GM21381 (cell line): ENCODE measurements at regions not wholly inside any gene's neighbourhood (a gene's known extent, or its start where the extent isn't known, plus 50 kb on each side); places are given as distances from the start of the nearest gene placed in this dataset.
"Not testable (repeated sequence)": the region's sequence is repeated elsewhere in the genome, so short reads cannot be mapped to it uniquely, and the experiment has no call there.

Source experiments
- ATAC-seq: cut with Tn5 transposase; IDR thresholded peaks from one replicate; pipeline ENCODE4 v1.9.1; 2021; ENCODE audit warnings: mild to moderate bottlenecking, moderate library complexity; ENCODE audit not compliant: unreplicated experiment

DNA sequence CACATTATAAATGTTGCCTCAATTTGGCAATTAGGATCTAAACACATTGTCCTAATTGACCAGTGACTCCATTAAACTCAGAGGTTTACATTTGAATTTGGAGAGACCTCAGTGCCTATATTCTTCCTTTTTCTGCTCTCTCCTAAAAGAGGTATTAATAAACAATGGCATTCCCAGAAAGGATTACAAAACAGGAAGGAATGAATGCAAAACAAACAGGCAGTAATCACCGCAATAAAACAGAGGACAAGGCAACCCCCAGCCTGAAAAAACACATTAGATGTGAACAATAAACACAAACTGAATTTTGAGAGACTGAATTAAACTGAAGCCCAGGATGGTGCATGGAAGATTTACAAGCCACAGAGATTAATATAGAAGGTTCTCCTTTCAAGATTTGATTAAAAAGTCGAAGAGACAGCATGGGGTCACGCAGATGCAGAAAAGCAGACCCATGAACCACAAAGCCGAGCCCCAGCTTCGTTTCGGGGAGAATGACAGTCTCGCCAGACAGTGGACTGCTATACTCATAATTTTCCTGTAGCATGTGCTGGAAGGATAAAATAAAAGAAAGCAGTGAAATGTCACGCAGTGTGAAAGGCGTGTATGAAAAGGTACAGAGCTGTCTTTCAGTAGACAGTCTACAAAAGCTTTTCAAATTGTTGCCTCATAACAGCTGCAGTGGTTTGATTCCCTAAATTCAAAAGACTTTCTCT is 503.0 kb downstream of the LIG4 start:
- ATAC-seq = no peak

DNA sequence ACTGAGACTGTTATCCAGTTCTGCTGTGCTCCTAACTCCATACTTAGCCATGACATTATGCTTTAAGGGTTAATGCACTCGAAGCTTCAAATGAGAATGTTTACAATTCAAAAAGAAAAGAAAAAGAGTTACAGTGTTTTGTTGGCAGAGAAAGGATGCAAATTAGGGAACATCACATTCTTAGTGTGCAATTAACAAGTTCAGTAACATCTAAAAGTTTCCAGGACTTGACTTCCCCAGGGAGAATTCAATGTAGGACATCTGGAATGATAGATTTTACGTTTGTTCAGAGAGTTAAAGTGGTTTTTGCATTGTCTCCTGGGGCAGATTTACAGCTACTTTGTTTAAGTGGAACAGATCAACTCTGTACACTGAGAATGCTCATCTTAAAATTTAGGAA is 525.2 kb downstream of the LIG4 start:
- no peak for ATAC-seq

DNA sequence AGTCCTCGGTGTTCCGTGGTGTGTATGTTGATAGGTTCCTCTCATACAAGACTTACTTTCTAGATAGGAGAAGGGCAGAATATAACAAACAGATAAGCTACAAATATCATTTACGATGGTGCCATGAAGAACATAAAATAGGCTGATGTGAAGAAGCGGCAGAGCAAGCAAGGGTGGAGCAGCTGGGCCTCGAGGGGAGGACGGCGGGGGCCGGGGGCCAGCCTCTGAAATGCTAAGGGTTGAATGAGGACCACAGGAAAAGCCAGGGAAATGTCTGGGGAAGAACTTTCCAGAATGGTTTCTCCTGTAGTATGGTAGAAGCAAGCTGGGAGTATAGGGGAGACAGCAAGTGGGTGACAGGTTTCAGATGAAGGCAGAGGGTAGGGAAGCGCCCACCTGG is 529.5 kb downstream of the LIG4 start:
- ATAC-seq = no peak

DNA sequence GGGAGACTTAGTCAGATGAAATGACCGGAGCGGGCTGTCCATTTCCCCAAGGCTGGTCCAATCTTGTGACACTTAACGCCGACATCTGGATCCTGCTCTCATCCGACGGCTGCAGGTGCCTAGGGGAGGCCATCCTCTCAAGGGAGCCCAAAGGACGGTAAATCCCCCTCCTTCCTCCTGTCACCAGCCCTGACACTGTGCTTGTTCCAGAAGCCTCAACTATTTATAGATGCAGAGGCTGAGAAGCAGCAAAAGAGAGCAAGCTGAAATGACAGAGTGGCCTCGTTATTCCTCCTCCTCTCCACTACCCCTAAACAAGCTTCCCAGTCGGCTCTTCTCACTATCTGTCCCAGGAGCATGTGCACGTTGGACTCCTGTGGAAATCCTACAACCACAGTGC is 533.7 kb downstream of the LIG4 start:
- ATAC-seq = no peak

DNA sequence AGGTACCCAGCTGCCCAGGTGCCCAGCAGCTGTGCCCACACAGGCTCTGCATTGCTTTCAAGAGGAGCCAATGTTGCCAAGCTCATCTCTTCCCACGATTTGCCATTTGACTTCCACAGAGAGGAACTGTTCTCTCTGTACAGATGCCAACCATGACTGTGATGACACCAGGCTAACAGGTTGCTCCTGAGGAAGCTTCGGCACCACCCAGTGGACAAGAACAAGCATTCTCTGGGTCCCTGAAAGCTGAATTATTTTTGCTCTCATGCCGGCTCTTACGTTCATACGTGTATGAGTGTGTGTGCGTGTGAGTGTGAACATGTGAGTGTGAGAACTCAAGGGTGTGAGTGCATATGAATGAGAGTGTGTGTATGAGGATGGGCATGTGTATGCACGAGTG is 535.2 kb downstream of the LIG4 start:
- ATAC-seq = no peak

DNA sequence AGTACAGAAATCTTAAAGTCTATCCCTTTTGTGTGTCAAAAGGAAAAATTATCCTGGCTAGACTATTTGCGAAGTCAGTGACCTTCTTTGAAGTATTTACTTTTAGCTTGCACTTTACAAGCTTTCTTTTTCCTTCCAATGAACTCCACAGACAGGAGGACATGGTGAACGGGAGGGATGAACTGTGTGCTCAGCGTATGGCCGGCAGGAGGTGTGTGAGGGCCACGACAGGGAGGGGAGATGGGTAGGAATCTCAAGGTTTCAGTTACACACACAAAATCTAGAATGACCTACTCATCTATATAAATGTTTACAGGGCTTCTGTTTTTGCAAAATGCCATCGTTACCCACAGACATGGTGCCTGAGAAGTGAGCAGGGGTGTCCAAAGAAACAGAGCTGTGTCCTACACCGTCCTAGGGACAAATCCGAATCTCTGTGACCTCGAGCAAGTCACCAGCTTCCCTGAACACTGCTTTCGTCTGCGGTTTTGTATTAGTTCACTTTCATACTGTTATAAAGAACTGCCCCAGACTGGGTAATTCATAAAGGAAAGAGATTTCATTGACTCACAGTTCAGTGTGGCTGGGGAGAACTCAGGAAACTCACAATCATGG is 537.2 kb downstream of the LIG4 start:
- no peak for ATAC-seq

DNA sequence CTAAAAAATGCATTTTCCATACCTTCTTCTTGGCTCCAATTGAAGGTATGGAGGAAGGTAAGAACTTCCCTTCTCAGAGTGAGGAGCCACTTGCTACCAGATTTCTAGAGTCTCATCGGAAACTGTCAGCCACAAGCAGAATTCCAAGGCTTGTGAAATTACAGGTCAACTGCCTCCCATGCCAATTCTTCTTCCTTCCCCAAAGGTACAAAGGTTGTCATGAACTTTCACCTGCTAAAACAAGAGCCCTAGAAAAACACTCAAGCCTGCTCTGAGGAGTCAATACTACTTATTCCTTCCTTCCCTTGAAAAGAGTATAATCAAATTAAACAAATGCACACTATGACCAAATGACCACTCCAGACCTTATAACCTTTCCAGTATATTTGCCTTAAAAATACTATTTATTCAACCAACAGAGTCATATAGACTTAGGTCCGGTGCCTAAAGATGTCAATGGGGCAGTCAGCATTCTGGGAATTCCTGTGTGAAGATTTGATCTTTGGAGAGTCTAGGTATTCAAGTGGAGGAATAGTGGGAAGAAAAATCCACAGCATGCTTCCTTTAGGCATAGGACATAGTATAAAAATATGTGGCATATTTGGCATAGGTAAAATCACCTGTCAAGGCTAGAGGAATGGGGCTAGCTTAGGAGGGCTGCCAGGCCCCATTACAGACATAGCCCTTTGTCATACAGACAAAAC is 539.3 kb downstream of the LIG4 start:
- no peak for ATAC-seq

DNA sequence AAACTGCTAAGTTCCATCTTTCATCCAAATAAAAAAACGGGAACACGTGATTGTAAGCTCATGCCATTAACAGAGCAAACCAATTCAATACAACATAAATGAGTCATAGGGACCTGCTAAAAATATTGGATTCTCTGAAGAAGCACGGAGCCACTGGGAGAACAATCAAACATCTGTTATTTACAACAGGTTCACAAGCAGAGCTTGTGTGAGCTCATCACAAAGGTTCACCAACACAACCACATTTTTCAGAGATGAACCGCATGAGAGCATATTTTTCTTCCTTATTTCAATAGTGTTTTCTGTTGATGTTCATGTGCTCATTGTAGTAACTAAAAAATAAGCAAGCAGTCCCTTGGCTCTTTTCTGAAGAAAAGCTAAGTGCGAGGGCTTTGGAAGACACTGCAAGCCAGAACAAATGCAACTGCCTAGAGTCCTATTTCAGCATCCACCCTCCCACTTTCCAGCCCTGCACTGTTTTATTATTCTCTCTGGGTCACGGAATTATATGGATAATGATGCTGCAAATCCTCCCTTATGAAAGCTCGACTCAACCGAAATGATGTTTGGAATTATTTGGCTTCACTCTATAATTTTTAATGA is 545.8 kb downstream of the LIG4 start:
- no peak for ATAC-seq

DNA sequence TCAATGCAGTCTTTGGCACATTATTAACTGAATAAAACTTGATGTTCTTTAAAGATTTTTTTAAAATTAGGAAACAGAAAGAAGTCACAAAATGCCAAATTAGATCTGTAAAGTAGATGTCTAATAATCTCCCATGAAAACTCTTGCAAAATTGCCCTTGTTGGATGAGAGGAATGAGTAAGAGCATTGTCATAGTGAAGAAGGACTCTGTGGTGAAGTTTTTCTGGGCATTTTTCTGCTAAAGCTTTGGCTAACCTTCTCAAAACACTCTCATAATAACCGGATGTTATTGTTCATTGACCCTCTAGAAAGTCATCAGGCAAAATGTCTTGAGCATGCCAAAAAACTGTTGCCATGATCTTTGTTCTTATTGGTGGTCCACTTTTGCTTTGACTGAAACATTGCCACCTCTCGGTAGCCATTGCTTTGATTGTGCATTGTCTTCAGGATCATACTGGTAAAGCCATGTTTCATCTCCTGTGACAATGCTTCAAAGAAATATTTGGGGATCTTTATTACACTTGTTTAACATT is 549.3 kb downstream of the LIG4 start:
- ATAC-seq = no peak

DNA sequence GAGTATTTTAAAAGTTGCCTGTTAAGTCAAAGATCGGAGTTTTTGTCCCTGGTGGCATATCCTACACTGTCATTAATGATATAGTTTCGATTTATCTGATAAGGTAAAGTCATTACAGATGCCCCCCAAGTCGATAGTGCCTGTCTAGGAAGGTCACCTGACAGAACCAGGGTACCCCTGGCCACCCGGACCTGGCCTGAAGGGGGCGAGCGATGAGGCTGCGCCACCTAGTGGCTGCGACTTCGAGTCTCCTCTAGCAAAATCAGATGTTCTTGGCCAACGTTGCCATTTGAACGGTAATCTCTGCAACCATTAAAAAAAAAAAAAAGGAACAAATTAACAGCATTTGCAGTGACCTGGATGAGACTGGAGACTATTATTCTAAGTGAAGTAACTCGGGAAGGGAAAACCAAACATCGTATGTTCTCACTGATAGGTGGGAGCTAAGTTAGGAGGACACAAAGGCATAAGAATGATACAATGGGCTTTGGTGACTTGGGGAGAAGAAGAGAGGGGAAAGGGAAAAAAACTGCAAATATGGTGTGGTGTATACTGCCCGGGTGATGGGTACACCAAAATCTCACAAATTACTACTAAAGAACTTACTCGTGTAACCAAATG is 565.1 kb downstream of the LIG4 start:
- peak; percentile 69 for ATAC-seq

DNA sequence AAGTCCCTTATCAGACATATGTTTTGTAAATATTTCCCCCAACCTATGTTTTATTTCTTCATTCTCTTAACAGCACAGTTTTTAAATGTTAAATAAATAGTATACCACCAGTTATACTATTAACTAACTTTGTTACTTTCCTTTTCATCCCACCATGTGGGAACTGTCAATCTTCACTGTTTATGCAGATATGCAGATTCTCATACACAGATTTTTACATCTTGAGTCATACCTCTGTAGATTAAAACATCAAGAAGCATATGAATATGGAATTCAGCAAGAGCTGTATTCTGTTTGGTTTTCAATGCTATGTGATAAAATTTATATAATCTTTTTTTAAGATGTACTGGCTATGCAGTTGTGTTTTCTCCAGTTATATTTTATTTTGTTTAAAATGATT is 566.3 kb downstream of the LIG4 start:
- ATAC-seq = no peak

DNA sequence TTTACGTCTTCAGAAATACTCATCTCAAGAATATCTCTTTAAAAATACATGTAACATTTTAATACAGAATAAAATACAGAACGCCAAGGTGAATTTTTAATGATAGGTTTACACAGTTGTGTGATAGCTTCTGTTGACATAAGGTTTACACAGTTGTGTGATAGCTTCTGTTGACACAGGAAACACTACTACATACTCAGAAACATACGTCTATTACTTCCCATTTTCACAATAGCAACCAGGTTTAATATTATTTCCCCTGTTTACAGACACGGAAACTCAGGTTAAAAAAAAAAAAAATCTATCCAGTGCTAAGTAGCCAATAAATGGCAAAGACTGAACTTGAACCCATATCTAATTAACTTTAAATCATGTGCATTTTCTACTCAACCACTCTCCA is 571.2 kb downstream of the LIG4 start:
- ATAC-seq = no peak

DNA sequence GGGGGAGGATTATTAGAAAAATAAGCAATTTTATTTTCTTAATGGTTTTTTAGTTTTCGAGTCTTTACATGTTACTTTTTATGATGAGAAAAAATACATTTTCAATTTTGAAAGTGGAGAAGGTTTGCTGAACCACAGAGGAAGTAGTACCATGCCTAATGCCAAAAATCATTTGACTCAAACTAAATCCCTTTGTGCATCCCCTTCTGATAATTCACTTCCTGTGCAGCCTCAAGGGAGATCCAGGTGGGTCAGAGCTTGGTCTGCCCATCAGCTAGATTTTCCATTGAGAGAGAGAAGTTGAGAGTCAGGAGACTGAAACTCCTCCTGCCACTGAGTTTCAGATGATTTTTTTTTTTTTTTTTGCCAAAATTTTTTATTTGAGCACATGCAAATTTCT is 571.7 kb downstream of the LIG4 start:
- no peak for ATAC-seq

DNA sequence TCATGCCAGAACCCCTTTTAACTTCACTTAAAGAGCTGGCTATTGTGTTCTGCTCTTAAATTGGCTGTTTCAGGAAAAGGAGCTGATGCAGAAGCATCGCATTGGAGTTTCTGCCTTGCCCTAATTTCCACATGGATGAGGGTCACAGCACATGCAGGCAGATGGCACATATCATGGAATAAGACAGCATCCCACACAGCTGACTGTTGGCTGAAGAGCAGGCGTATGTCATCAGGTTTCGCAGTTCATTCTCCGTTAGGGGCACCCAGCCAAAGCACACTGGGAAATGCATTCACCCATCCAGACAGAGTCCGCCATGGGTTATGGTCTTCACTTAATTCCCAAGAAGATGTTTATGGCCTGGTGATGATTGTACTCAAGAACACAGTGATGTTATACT is 572.5 kb downstream of the LIG4 start:
- no peak for ATAC-seq

DNA sequence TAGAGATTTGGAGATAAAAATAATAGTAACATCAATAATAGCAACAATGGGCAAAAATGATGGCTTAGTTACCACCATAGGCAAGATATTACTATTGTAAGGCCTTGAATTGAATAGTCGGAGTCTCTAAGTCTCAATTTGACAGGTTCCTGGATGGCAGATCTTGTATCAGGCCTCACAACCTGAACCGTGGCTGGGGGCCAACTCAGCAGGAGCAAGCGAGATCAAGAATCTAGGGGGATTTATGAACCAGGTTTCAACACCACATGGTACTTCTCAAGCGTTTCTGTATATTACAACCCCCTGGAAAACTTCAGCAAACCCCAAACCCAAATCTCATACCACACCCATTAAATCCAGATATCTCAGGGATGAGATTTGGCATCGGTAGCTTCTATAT is 573.8 kb downstream of the LIG4 start:
- no peak for ATAC-seq

DNA sequence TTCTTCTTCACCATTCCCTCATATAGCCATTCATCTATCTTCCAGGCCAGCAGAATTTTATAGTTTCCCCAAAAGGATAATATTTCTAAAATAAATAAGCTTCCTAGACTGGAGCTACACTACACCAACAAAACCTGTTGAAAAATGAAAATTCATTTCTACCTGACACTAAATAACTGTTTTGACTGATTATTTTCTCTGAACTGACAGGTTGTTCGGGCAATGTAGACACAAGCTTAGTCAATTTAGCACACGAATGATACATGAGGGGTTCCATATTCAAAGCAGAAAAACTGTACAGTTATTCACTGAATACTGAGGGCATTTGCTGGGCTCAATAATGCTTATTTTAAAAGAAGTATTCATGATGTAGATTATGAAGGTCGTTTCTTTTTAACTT is 589.7 kb downstream of the LIG4 start:
- ATAC-seq = no peak

DNA sequence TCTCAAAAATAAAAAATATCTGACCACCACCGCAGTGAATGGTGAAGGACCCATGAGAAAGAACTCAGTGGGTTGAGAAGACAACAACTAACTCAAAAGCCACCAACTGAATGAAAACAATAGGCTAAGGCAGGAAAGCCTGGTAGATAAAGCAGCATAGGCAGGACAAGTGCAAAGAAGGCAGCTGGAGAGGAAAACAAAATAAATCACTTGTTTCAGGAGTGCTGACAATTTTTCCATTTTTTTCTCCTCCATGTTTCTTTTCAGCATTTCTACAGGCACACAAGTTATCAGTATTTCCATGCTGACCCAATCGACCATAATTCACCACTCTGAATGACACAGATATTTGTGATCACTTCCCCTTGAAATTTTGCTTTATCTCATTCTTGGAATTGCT is 597.8 kb downstream of the LIG4 start:
- no peak for ATAC-seq

DNA sequence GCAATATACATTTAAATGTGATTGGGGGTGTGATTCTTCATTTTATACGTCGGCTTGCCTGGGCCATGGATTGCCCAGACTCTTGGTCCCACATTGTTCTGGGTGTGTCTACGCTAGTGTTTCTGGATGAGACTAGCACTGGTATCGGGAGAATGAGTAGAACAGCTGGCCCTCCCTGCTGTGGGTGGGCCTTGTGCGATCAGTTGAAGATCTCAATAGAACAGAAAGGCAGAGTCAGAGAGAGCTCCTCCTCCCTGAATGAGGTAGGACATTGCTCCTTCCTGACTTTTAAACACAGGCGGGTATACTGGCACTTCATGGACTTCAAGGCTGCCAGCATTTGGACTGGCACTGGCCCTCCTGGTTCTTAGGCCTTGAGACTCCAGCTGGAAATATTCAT is 603.0 kb downstream of the LIG4 start:
- ATAC-seq = no peak

DNA sequence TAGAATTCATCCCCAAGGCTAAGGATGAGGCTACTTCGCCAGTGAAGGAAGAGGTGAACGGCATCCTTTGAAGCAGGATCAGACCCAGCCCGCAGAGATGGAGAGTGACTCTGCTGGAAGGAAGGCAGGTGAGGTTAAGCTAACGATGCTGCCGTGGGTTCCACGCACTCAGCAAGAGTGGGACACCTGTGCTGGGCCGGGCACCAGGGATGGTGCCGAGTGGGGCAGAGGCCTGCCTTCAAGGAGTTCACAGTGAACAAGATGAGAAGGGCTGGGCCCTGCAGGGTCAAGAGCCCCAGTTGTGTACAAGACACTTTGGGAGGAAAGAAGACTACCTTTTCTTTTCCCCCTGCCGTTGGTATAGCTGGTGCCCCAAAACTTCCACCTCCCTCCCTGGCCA is 606.6 kb downstream of the LIG4 start:
- no peak for ATAC-seq

DNA sequence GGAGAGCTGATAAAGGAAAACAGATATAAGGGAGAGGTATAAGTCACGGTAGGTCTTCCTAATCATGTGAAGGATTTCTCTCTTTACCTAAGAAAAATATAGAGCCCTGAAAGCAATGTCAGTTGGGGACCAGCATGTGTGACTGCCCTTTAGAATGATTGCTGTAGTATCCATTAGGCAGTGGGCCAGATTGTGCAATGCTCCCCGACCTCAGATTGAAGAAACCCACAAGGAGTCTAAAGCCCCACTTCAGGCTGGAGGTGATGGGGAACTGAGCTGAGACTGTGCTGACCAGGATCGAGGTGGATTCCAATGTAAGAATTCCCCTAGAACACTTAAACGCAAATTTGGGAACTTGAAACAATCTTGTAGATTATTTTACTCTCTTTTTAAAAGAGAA is 614.4 kb downstream of the LIG4 start:
- ATAC-seq = no peak

DNA sequence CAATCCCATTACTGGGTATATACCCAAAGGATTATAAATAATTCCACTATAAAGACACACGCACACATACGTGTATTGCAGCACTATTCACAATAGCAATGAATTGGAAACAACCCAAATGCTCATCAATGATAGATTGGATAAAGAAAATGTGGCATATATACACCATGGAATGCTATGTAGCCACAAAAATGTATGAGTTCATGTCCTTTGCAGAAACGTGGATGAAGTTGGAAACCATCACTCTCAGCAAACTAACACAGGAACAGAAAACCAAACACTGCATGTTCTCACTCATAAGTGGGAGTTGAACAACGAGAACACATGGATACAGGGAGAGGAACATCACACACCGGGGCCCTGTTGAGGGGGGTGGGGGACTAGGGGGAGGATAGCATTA is 619.0 kb downstream of the LIG4 start:
- ATAC-seq = not testable (repeated sequence)
